HG03432 (cell line): ENCODE measurements at regions not wholly inside any gene's neighbourhood (a gene's known extent, or its start where the extent isn't known, plus 50 kb on each side); places are given as distances from the start of the nearest gene placed in this dataset.

Source experiments
- ATAC-seq: cut with Tn5 transposase; IDR thresholded peaks from one replicate; pipeline ENCODE4 v1.9.1; 2021; ENCODE audit warnings: mild to moderate bottlenecking, moderate library complexity; ENCODE audit not compliant: unreplicated experiment

DNA sequence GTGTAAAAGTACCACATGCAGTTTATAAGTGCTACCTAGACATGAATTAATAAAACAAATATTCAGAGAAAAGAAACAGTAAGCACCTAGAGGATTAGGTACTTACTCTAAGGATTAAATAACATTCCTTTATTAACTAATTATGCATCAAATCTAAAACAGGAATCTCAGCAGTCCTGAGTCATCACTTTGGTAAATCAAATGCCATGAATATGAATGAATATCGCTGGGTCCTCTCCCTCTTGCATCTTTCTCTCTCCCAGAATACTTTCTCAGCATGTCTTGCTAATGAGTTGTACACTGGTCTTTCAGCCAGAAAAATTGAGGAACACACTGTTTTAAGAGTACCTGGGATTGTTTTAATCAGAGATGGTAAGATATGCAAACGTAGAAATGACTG lies 225.5 kb upstream of the NFE2L3 start:
- no peak for ATAC-seq

- ATAC-seq: no peak
Observed at GRCh38 chr7:25926891-25927625, 224.9 kb upstream of the NFE2L3 start.

- ATAC-seq: no peak
Observed at GRCh38 chr7:25927626-25927978, 224.4 kb upstream of the NFE2L3 start.

DNA sequence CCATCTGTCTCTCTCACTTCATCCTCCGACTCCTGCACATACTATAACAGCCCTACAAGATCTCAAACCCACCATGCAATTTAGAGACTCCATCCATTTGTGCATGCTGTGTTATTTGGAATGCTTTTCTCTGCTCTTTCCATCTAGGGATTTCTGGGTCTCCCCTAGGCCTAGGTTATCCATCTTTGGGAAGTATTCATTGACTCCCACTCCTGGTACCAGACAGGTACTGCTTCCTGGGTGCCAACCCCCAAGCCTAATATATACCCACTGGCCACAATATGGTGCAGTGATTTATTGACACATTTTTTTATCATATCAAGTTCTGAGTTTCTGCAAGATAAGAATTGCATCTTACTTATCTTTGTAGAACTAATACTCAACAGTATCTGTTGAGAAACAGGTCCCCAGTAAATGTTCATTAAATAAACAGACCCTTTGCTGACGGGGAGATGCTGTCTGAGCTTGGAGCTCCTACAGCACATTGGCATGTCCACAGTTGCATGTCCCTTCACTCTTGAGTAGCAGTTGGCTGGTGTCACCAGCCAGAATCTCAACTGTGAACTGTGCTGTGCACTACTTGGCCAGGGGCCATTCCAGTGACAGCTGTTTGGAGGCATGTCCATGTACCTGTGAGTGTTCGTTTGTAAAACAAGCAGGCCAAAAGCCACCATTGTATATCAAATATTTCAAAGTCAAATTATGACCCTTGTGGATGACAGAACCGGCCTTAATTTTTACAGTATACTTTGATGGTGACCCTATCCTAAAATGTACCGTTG lies 223.3 kb upstream of the NFE2L3 start:
- ATAC-seq: no peak

- ATAC-seq: no peak
Observed at GRCh38 chr7:25929448-25929847, 222.6 kb upstream of the NFE2L3 start.

- ATAC-seq: no peak
Observed at GRCh38 chr7:25930492-25931048, 221.4 kb upstream of the NFE2L3 start.

DNA sequence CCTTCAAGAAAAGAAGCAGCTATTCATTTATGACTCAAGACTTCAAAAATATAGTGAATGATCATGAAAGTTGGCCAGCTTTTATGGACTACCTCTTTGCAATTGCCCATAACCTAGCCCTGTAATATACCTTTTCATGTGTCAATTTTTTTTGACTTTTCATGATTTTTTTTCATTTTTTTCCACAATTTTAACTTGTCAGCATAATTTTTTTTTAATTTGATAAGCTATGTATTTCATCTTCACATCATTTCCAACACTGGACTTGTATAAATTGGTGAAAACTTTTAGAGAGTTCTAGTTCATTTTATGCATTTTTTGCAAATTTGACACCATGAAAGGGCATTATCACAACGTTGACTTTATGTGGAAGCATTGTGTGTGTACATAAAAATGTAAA lies 220.8 kb upstream of the NFE2L3 start:
- no peak for ATAC-seq

GRCh38 chr7:25933921-25934320 lies 218.1 kb upstream of the NFE2L3 start:
- ATAC-seq: no peak

- no peak for ATAC-seq
Observed at GRCh38 chr7:25940086-25940906, 211.7 kb upstream of the NFE2L3 start.

DNA sequence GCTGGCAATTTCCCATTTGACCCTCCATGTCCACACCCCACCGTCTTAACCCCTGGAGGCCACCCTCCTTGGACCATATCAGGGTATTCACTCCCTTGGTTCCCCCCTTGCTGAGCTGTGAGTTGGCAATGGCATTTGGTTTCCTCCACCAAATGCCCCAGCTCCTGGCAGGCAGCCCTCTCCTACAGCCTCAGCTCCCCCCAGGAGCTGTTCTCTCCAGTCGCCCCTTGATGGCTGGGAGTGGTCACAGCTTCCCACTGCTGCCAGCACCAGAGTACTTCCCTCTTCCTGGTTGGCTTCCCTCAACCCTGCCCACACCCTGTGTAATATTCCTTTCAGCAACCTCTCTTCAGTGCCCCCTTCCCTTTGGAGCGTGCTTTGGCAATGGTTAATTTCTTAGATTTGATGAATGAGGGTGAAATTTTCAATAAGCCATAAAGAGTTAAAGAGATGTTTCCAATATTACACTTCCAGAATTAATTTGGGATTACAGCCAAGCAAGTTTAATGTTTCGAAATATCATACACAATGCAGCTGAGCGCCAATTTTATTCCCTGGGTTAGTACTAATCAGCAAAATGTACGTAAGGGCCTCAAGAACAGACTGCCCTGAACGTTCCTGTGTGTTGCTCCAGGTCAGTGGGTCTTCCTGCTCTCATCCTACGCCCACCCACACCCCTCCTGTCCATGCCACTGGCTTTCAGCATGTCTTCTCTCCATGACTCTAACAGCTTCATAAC lies 207.1 kb upstream of the NFE2L3 start:
- ATAC-seq: no peak

DNA sequence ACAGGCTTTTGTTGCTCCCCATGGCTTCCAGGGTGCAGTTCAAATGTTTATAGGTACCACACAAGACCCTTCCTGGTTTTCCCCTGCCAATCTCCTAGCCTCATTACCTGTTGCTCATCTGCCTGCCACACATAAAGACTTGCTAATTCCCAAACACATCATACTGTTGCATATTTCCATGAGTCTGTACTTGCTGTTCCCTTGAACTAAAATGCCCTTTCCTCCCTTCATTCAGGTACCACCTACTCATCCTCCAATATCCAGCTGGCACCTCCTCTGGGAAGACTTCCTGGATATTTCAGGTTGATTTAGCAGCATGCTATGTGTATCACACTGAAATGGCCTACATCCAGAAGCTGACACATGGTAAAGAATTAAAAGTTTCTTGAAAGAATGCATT lies 206.4 kb upstream of the NFE2L3 start:
- ATAC-seq: no peak

DNA sequence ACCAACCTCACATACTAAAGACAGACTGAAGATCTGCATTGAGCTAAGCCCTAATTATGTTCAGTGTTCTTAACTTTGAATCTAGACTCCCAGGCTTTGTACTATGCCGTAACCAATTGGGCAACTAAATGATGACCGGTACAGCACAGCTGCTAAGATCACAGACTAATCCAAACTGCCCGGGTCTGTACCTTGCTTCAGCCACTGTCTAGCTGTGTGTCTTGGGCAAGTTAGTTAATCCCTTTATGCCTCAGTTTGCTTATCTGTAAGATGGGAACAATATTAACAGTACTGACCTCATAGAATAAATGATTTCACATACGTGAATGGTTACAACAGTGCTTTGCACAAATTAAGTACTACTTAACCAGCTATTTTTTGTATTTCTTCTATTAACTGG lies 205.8 kb upstream of the NFE2L3 start:
- ATAC-seq: no peak

GRCh38 chr7:25947669-25948516 lies 204.1 kb upstream of the NFE2L3 start:
- ATAC-seq: peak; percentile 16

DNA sequence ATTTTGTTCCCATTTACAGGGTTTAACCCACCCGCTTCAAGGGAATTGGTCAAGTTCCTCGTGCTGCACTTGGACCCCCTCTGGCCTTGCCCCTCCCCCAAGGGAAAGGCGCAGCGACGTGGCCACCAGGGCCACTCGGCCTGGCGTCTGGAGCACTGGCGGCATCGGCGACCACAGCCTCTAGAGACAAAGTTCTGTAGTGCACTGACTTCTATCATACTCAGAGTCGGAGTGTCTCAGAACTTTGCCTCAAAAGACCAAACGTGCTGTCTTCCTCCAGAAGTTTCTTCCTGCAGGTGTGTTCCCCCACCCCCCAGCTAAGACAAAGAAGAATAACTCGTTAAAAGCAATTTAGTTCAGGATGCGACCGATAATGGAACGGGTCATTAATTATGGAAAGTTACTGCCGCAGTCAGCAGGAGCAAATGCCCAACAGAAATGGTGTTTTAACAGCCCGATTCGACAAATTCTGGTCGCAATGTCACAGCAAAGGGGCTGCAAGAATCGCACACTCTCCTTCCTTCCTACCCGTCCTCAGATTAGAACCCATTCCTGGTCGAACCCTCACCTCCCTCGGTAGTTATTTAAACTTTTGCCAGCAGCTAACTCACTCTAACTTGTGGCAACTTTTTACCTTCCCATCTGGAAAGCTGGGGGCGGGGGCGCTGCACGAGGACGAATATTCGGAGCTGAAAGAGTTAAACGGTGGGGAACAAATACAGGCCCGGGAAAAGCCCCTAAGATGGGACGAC lies 202.1 kb upstream of the NFE2L3 start:
- ATAC-seq: peak; percentile 32

GRCh38 chr7:25950488-25951413 lies 201.2 kb upstream of the NFE2L3 start:
- peak; percentile 87 for ATAC-seq

DNA sequence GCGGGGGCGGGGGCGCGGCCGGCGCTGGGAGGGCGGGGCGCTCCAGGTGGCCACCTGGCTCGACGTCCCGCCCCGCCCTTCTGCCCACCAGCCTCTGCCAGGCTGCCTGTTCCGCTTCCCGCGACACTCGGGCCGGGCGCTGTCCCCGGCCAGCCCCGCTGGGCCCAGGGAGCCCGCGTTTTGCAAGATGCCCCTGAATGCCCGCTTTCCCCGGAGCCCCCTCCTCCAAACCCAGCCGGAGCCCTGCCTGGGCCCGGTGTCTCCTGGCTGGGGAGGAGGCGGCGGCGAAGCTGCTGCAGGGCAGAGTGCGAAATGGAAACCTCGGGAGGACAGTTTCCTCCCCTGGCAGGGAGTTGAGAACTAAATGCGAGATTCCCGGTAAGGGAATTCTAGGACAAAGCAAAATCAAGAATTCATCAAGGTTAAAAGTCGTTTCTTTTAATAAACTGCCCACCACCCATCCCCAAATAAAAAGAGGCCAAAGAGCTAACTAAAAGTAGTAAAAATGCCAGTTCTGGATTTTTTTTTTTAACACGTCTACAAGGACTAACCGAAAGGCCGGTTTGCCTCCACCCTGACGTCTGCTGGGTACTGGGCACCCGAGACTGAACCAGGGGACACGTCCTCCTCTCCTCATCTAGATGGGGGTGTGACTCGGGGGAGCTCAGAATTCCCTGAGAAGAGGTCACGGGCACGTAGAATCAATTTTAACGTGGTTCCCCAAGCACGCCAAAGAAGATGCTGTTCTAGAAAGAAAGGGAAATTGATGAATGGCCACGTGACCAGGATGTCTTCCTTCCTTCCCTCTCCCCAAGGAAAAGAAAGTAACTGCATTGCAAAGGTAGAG lies 200.4 kb upstream of the NFE2L3 start:
- ATAC-seq: no peak
